K562 (cell line): ENCODE measurements at regions not wholly inside any gene's neighbourhood (a gene's known extent, or its start where the extent isn't known, plus 50 kb on each side); places are given as distances from the start of the nearest gene placed in this dataset.

Experiments
- ATAC-seq: fragments of 200-7000 bp; cut with Tn5 transposase; 3 replicates; pipeline ENCODE4 v1.9.1; 2020; ENCODE audit warnings: moderate library complexity
- BruUV-seq: library from RNA; stranded (reverse); fragments of 400-500 nt; replicated peaks from 2 replicates; lab custom pipeline; 2021; lab: Mats Ljungman, UMichigan
- CTCF ChIA-PET: fragments of 300-600 bp; formaldehyde crosslinking; extraction: SDS; loops from one replicate; lab custom pipeline; 2021; ENCODE audit warnings: low intra/inter-chr PET ratio; lab: Yijun Ruan, JAX
- POLR2A ChIA-PET: fragments of 300-600, 350-650 bp; sonication (Branson Sonifier 250); formaldehyde crosslinking; extraction: SDS; loops from one replicate; lab custom pipeline; 2021; ENCODE audit warnings: antibody characterized with exemption, inconsistent platforms; lab: Yijun Ruan, JAX
- DNase-seq, 4 experiments: peaks; one replicate each; pipeline versions ENCODE4 v3.0.0 to v3.0.0-alpha.2; 2011 to 2018; ENCODE audit warnings: low spot score in 3 of 4, mixed read lengths in 3 of 4; ENCODE audit errors: extremely low read depth in 1 of 4
- FAIRE-seq: peaks from 2 replicates; lab custom pipeline; 2011; peaks lifted over from hg19 to GRCh38; lab: Jason Lieb, UNC
- H2AFZ ChIP-seq: 2 replicates; pipeline ENCODE4 v1.6.0; 2011; ENCODE audit warnings: low read depth, low read length, control low read depth, inconsistent platforms
- H3K27ac ChIP-seq: fragments of 200-600 bp; 3 replicates; pipeline ENCODE4 v1.8.0; 2011; ENCODE audit warnings: low read depth, mild to moderate bottlenecking, control low read depth, inconsistent platforms, low read length, moderate library complexity, mixed read lengths; ENCODE audit errors: extremely low read depth
- H3K27me3 ChIP-seq, 2 experiments: fragments of 300-600 bp in 1 of 2; 2 replicates in 1 of 2; 3 replicates in 1 of 2; pipeline versions ENCODE4 v1.6.0 to v1.8.0; 2011; ENCODE audit warnings: inconsistent platforms in 2 of 2, low read length in 2 of 2, mild to moderate bottlenecking in 1 of 2, mixed read lengths in 1 of 2, moderate library complexity in 1 of 2; ENCODE audit not compliant: control insufficient read depth in 2 of 2, insufficient read depth in 2 of 2
- H3K36me3 ChIP-seq: fragments of 300-600 bp; 3 replicates; pipeline ENCODE4 v1.8.0; 2011; ENCODE audit warnings: mild to moderate bottlenecking, low read length, inconsistent platforms; ENCODE audit not compliant: control insufficient read depth, insufficient read depth
- H3K4me1 ChIP-seq, 2 experiments: fragments of 200-600 bp in 1 of 2; replicated peaks in 1 of 2; 2 replicates in 1 of 2; 3 replicates in 1 of 2; pipeline versions ENCODE4 v1.5.1 to v1.8.0; 2011; ENCODE audit warnings: inconsistent platforms in 2 of 2, low read length in 2 of 2, mild to moderate bottlenecking in 1 of 2, mixed read lengths in 1 of 2, moderate library complexity in 1 of 2; ENCODE audit not compliant: control insufficient read depth in 2 of 2, insufficient read depth in 2 of 2
- H3K4me2 ChIP-seq: 2 replicates; pipeline ENCODE4 v1.6.1; 2011; ENCODE audit warnings: low read length, control low read depth, inconsistent platforms, mixed read lengths; ENCODE audit not compliant: insufficient read depth
- H3K4me3 ChIP-seq: fragments of 200-600 bp; sonication (generic), shearing (Covaris generic); 2 replicates; pipeline ENCODE4 v1.5.1; 2016; ENCODE audit warnings: control low read depth, inconsistent platforms
- H3K79me2 ChIP-seq: fragments of 200-600 bp; 3 replicates; pipeline ENCODE4 v1.8.0; 2011; ENCODE audit warnings: low read length, inconsistent platforms; ENCODE audit not compliant: control insufficient read depth, insufficient read depth
- H3K9ac ChIP-seq, 2 experiments: 2 replicates each; pipeline versions ENCODE4 v1.6.0 to v1.6.1; 2011; ENCODE audit warnings: low read depth in 2 of 2, low read length in 2 of 2, control low read depth in 1 of 2, inconsistent platforms in 1 of 2, mild to moderate bottlenecking in 1 of 2, mixed read lengths in 1 of 2; ENCODE audit not compliant: insufficient read depth in 1 of 2
- H3K9me1 ChIP-seq: one replicate; pipeline ENCODE4 v1.6.0; 2011; ENCODE audit warnings: inconsistent platforms, mild to moderate bottlenecking, low read length, moderate library complexity; ENCODE audit not compliant: control insufficient read depth, insufficient read depth
- H3K9me3 ChIP-seq: replicated peaks from 2 replicates; pipeline ENCODE4 v1.5.1; 2011; ENCODE audit warnings: low read depth, low read length, inconsistent platforms; ENCODE audit not compliant: control insufficient read depth, insufficient read depth
- H4K20me1 ChIP-seq: replicated peaks from 2 replicates; pipeline ENCODE4 v1.6.1; 2011; ENCODE audit warnings: low read length, inconsistent platforms, mixed read lengths; ENCODE audit not compliant: control insufficient read depth, insufficient read depth
- CXXC5 ChIP-seq: fragments of 250-450 bp; sonication (Bioruptor Pico); IDR thresholded peaks from 2 replicates; pipeline ENCODE4 v1.8.0; 2022; ENCODE audit warnings: inconsistent platforms, mild to moderate bottlenecking, moderate library complexity
- GABPB1 ChIP-seq: sonication (generic); formaldehyde crosslinking; IDR thresholded peaks from 2 replicates; pipeline ENCODE4 v1.8.0; 2022; ENCODE audit warnings: mild to moderate bottlenecking, missing genetic modification reagents
- RAD21 ChIP-seq, 2 experiments: fragments of 250-450 bp in 1 of 2; fragments of 450-650 bp in 1 of 2; sonication (Bioruptor Pico) in 1 of 2; formaldehyde crosslinking in 1 of 2; IDR thresholded peaks in 1 of 2; conservative IDR thresholded peaks in 1 of 2; 2 replicates each; pipeline versions ENCODE4 v1.4.0 to v1.8.0; 2020 to 2022; ENCODE audit warnings: mild to moderate bottlenecking in 2 of 2, moderate library complexity in 1 of 2
- RB1 ChIP-seq: fragments of 450-650 bp; IDR thresholded peaks from 2 replicates; pipeline ENCODE4 v1.6.1; 2017; ENCODE audit warnings: low read depth, mild to moderate bottlenecking
- SMC3 ChIP-seq: conservative IDR thresholded peaks from 2 replicates; pipeline ENCODE4 v1.6.1; 2011; ENCODE audit warnings: low read depth, low read length, improper control_type of control experiment; ENCODE audit not compliant: insufficient read depth
- ZNF551 ChIP-seq: fragments of 250-450 bp; sonication (Bioruptor Pico); IDR thresholded peaks from 2 replicates; pipeline ENCODE4 v1.5.0; 2021; ENCODE audit warnings: mild to moderate bottlenecking, moderate library complexity
- ZNF780A ChIP-seq: fragments of 250-450 bp; sonication (Bioruptor Pico); IDR thresholded peaks from 2 replicates; pipeline ENCODE4 v1.5.0; 2021; ENCODE audit warnings: mild to moderate bottlenecking
- ZNF79 ChIP-seq: fragments of 250-450 bp; sonication (Bioruptor Pico); IDR thresholded peaks from 2 replicates; pipeline ENCODE4 v1.4.0; 2020; ENCODE audit warnings: low read depth, mild to moderate bottlenecking, moderate library complexity
- WGBS: fragments of 100-300 bp; shearing (Covaris generic); methylation state at CpG from one replicate; pipeline ENCODE4 v1.1.6; 2016; ENCODE audit warnings: low coverage, mixed read lengths; ENCODE audit not compliant: insufficient coverage; ENCODE audit errors: missing lambda C conversion rate; 5-methylcytosine and 5-hydroxymethylcytosine counted together
- in situ Hi-C: fragments of 300-500 bp; cut with MboI; formaldehyde crosslinking; loops from 4 replicates; pipeline ENCODE4 v1.15.0; 2018; ENCODE audit warnings: inconsistent platforms, mixed read lengths
- intact Hi-C: fragments of 100-400 bp; cut with micrococcal nuclease; formaldehyde crosslinking; loops from 2 replicates; pipeline ENCODE4 v1.14.2; 2022
- TF ChIP-seq, protein P1 (sequence below), 3 experiments: IDR thresholded peaks in 2 of 3; conservative IDR thresholded peaks in 1 of 3; 2 replicates each; pipeline ENCODE4 v1.5.1; 2011 to 2012; ENCODE audit warnings: low read length in 3 of 3, mild to moderate bottlenecking in 3 of 3, control low read depth in 2 of 3, improper control_type of control experiment in 1 of 3, inconsistent platforms in 1 of 3, low read depth in 1 of 3, mixed read lengths in 1 of 3, moderate library complexity in 1 of 3; ENCODE audit not compliant: insufficient read depth in 2 of 3
- TF ChIP-seq, protein P2 (sequence below): IDR thresholded peaks from 2 replicates; pipeline ENCODE4 v1.6.1; 2011; ENCODE audit not compliant: insufficient read length; ENCODE audit errors: extremely low read depth
- TF ChIP-seq, protein P3 (sequence below), 2 experiments: fragments of 450-650 bp in 1 of 2; sonication (generic) in 1 of 2; formaldehyde crosslinking in 1 of 2; IDR thresholded peaks in 1 of 2; conservative IDR thresholded peaks in 1 of 2; 2 replicates each; pipeline versions ENCODE4 v1.6.1 to v1.8.1; 2016 to 2023; ENCODE audit warnings: mild to moderate bottlenecking in 2 of 2, moderate library complexity in 2 of 2, inconsistent platforms in 1 of 2, missing genetic modification reagents in 1 of 2

DNA sequence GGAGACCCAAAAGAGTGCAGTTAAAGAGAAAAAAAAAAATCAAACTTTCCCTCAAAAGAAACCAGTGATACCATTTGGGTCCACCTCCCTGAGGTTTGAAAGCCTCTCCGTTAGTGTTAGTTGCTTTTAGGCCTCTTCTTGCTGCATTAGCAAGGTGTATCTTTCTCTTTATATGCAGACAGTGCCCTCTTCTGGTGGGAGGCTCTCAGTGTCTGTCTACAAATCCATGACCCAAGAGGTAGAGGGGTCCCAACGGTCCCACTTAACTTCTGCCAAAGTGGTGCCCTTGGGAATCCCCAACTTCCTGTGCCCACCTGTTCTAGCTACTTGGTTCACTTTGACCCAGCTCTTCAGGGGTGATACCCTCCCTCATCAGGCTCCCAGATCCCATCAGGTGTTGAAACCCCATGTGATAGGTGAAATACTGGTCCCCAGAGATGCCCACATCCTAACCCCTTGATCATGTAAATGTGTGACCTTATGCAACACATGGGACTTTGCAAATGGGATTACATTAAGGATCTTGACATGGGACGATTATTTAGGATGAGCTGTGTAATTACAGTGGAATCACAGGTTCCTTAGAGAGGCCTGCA, 63.7 kb upstream of the CD99 start:
- POLR2A ChIA-PET, result no interaction called here
- intact Hi-C loops, result loop anchor here (1.0 kb wide), 1 partner anchor 979 kb away; no protein-coding TSS in a partner anchor
- no peaks in the 10 kb centered on the region for H3K9me1 ChIP-seq
- H3K9ac ChIP-seq, result no peak overlapping the region
- peak; percentile 13 to 63 (median 16) for DNase-seq
- in situ Hi-C loops, result no loop called here
- no peak overlapping the region for H3K4me3 ChIP-seq
- H3K36me3 ChIP-seq, result peaks cover 25% of the 10 kb centered on the region; the same call in 2 of the 3 replicates
- ATAC-seq, result peak; percentile 86
- BruUV-seq, result no TSS peak
- FAIRE-seq, result no peak
- H4K20me1 ChIP-seq, result no peaks in the 10 kb centered on the region
- no peaks in the 10 kb centered on the region for H3K79me2 ChIP-seq
- CTCF ChIA-PET, result no interaction called here
- H2AFZ ChIP-seq, result no peak overlapping the region
- no peaks in the 10 kb centered on the region for H3K4me1 ChIP-seq
- peaks cover 28% of the 10 kb centered on the region for H3K9me3 ChIP-seq
- H3K27ac ChIP-seq, result no peak overlapping the region
- 34% methylated on average over 3 of the region's 3 CpGs for WGBS
- H3K27me3 ChIP-seq, result no peaks in the 10 kb centered on the region
- H3K4me2 ChIP-seq, result no peak overlapping the region
- TF ChIP-seq RAD21 (CRISPR knock-in tag; conservative IDR thresholded peaks at IDR 0.05 in 1 of 2, IDR thresholded peaks at IDR 0.05 in 1 of 2) (peak; percentile 54 to 71), GABPB1 (CRISPR knock-in tag) (no peak), CXXC5 (CRISPR knock-in tag) (no peak), ZNF780A (CRISPR knock-in tag) (no peak), RB1 (no peak), ZNF551 (CRISPR knock-in tag) (no peak), SMC3 (no peak), ZNF79 (CRISPR knock-in tag) (no peak)
- TF ChIP-seq, protein P1, sequence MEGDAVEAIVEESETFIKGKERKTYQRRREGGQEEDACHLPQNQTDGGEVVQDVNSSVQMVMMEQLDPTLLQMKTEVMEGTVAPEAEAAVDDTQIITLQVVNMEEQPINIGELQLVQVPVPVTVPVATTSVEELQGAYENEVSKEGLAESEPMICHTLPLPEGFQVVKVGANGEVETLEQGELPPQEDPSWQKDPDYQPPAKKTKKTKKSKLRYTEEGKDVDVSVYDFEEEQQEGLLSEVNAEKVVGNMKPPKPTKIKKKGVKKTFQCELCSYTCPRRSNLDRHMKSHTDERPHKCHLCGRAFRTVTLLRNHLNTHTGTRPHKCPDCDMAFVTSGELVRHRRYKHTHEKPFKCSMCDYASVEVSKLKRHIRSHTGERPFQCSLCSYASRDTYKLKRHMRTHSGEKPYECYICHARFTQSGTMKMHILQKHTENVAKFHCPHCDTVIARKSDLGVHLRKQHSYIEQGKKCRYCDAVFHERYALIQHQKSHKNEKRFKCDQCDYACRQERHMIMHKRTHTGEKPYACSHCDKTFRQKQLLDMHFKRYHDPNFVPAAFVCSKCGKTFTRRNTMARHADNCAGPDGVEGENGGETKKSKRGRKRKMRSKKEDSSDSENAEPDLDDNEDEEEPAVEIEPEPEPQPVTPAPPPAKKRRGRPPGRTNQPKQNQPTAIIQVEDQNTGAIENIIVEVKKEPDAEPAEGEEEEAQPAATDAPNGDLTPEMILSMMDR (IDR thresholded peaks at IDR 0.05 in 2 of 3, conservative IDR thresholded peaks at IDR 0.05 in 1 of 3; ENCODE audit: insufficient read depth in 2 of 3, low read depth in 1 of 3, low read length in 3 of 3), result peak; percentile 41 to 66 (median 59)
- TF ChIP-seq, protein P2, sequence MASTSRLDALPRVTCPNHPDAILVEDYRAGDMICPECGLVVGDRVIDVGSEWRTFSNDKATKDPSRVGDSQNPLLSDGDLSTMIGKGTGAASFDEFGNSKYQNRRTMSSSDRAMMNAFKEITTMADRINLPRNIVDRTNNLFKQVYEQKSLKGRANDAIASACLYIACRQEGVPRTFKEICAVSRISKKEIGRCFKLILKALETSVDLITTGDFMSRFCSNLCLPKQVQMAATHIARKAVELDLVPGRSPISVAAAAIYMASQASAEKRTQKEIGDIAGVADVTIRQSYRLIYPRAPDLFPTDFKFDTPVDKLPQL, result no peak
- TF ChIP-seq, protein P3, sequence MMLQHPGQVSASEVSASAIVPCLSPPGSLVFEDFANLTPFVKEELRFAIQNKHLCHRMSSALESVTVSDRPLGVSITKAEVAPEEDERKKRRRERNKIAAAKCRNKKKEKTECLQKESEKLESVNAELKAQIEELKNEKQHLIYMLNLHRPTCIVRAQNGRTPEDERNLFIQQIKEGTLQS (IDR thresholded peaks at IDR 0.05), result no peak
- TF ChIP-seq, protein P3 (CRISPR knock-in tag; conservative IDR thresholded peaks at IDR 0.05), result no peak
